Astrocyte (in vitro differentiated cells and primary cell): ENCODE measurements at regions not wholly inside any gene's neighbourhood (a gene's known extent, or its start where the extent isn't known, plus 50 kb on each side); places are given as distances from the start of the nearest gene placed in this dataset.

Experiments used
- CTCF ChIP-seq: IDR thresholded peaks from 2 replicates; pipeline ENCODE4 v1.5.1; 2011; ENCODE audit warnings: low read depth, mild to moderate bottlenecking, inconsistent platforms, low read length, moderate library complexity; ENCODE audit not compliant: insufficient read depth
- EZH2 ChIP-seq: IDR thresholded peaks from 2 replicates; pipeline ENCODE4 v1.6.1; 2012; ENCODE audit warnings: mild to moderate bottlenecking, low read length, inconsistent platforms; ENCODE audit not compliant: insufficient read depth

GRCh38 chr1:187877220-187877619 is 1048.5 kb downstream of the PLA2G4A start:
- TF ChIP-seq CTCF: no peak
- no peak for TF ChIP-seq EZH2
